ENCODE measurements at regions not wholly inside any gene's neighbourhood (a gene's known extent, or its start where the extent isn't known, plus 50 kb on each side); places are given as distances from the start of the nearest gene placed in this dataset.

DNA sequence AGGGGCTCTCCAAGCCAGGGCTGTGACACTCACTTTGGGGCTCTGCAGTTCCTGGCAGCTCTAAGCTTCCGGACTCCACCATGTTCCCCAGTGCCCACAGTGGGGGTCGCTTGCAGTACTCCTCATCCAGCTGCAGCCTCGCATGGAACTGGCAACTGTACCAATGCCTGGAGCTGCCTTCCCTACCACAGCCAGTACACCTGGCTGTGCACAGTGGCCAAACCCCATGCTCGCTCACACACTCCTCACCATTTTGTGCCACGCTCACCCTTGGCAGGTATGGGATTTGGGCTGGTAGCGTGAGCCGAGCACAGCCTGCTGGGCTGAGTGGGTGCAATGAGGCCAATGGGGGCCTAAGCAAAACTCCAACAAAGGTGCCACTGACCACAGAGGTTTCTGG is 1369.9 kb downstream of the KCNT2 start:
- TF ChIP-seq CTCF (conservative IDR thresholded peaks at IDR 0.05; ENCODE audit: low read length) (no peak), EZH2phosphoT487 (IDR thresholded peaks at IDR 0.05; ENCODE audit: borderline replicate concordance) (no peak)

Data from Loucy (cell line).